WERI-Rb-1 (cell line): ENCODE measurements at regions not wholly inside any gene's neighbourhood (a gene's known extent, or its start where the extent isn't known, plus 50 kb on each side); places are given as distances from the start of the nearest gene placed in this dataset.

Experiments used
- DNase-seq: peaks from one replicate; pipeline ENCODE4 v3.0.0-alpha.2; 2020
- H3K27ac ChIP-seq: fragments of 250-450 bp; sonication (Bioruptor Pico); 2 replicates; pipeline ENCODE4 v1.5.1; 2020; ENCODE audit warnings: mild to moderate bottlenecking, moderate library complexity
- H3K27me3 ChIP-seq: fragments of 250-450 bp; sonication (Bioruptor Pico); 2 replicates; pipeline ENCODE4 v1.5.1; 2021; ENCODE audit warnings: mild to moderate bottlenecking, low read depth, moderate library complexity; ENCODE audit not compliant: insufficient read depth, severe bottlenecking
- H3K36me3 ChIP-seq: fragments of 250-450 bp; sonication (Bioruptor Pico); 2 replicates; pipeline ENCODE4 v1.5.1; 2020; ENCODE audit warnings: mild to moderate bottlenecking, moderate library complexity
- H3K4me3 ChIP-seq: 2 replicates; pipeline ENCODE4 v1.5.1; 2011; ENCODE audit warnings: low read depth, mild to moderate bottlenecking, control low read depth, low read length
- H3K9me3 ChIP-seq: fragments of 250-450 bp; sonication (Bioruptor Pico); 2 replicates; pipeline ENCODE4 v1.5.1; 2021; ENCODE audit warnings: mild to moderate bottlenecking, moderate library complexity; ENCODE audit not compliant: severe bottlenecking
- CTCF ChIP-seq: IDR thresholded peaks from 2 replicates; pipeline ENCODE4 v1.5.1; 2011; ENCODE audit warnings: low read depth, mild to moderate bottlenecking, control low read depth, inconsistent platforms, low read length

GRCh38 chr14:54301359-54301758, 95.4 kb upstream of the CDKN3 start:
- H3K9me3 ChIP-seq = no peaks in the 10 kb centered on the region
- H3K27ac ChIP-seq = no peak overlapping the region
- no peak for TF ChIP-seq CTCF
- DNase-seq = no peak
- H3K4me3 ChIP-seq = no peak overlapping the region
- H3K36me3 ChIP-seq = no peaks in the 10 kb centered on the region
- H3K27me3 ChIP-seq = peaks cover 83% of the 10 kb centered on the region

- peaks cover 91% of the 10 kb centered on the region for H3K27me3 ChIP-seq
- H3K4me3 ChIP-seq = no peak overlapping the region
- no peak for DNase-seq
- no peak overlapping the region for H3K27ac ChIP-seq
- TF ChIP-seq CTCF = no peak
- no peaks in the 10 kb centered on the region for H3K36me3 ChIP-seq
- no peaks in the 10 kb centered on the region for H3K9me3 ChIP-seq
Observed at GRCh38 chr14:54306806-54307205, 90.0 kb upstream of the CDKN3 start.

GRCh38 chr14:54309615-54310014, 87.2 kb upstream of the CDKN3 start:
- no peaks in the 10 kb centered on the region for H3K9me3 ChIP-seq
- H3K27ac ChIP-seq = no peak overlapping the region
- H3K27me3 ChIP-seq = peaks cover 98% of the 10 kb centered on the region
- no peak for DNase-seq
- H3K4me3 ChIP-seq = no peak overlapping the region
- no peaks in the 10 kb centered on the region for H3K36me3 ChIP-seq
- TF ChIP-seq CTCF = no peak

- H3K36me3 ChIP-seq = no peaks in the 10 kb centered on the region
- no peak for TF ChIP-seq CTCF
- H3K27ac ChIP-seq = no peak overlapping the region
- no peak for DNase-seq
- H3K4me3 ChIP-seq = no peak overlapping the region
- peaks cover 98% of the 10 kb centered on the region for H3K27me3 ChIP-seq
- no peaks in the 10 kb centered on the region for H3K9me3 ChIP-seq
Observed at GRCh38 chr14:54310151-54310850, 86.5 kb upstream of the CDKN3 start.

- no peak overlapping the region for H3K4me3 ChIP-seq
- no peaks in the 10 kb centered on the region for H3K36me3 ChIP-seq
- H3K27ac ChIP-seq = no peak overlapping the region
- H3K27me3 ChIP-seq = peaks cover 97% of the 10 kb centered on the region
- no peaks in the 10 kb centered on the region for H3K9me3 ChIP-seq
- no peak for DNase-seq
- TF ChIP-seq CTCF = no peak
Observed at GRCh38 chr14:54310851-54311228, 86.0 kb upstream of the CDKN3 start.
